HG03175 (cell line): ENCODE measurements at regions not wholly inside any gene's neighbourhood (a gene's known extent, or its start where the extent isn't known, plus 50 kb on each side); places are given as distances from the start of the nearest gene placed in this dataset.

ENCODE experiments used
- ATAC-seq: cut with Tn5 transposase; IDR thresholded peaks from one replicate; pipeline ENCODE4 v1.9.1; 2021; ENCODE audit warnings: mild to moderate bottlenecking, moderate library complexity; ENCODE audit not compliant: unreplicated experiment

GRCh38 chr13:58032676-58033460 lies 401.3 kb downstream of the PCDH17 start:
- ATAC-seq, result no peak

DNA sequence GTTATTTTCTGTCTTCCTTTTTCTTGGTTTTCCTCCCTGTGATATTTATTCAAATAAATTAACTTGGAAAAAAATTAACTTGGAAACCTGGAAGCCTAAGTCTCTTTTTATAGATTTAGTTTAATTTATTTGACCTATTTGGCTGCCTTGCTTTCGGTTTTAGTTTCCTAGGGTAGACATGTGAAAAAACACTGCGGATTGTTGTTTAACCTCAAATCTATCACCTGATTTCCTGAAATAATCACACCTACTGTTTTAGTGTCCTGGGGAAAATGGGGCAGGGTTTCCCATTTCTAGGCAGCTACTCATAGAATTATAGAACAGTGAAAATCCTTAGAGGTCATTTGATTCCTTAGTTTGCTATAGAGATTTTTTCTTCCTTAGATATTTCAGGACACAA lies 412.4 kb downstream of the PCDH17 start:
- ATAC-seq, result no peak

- no peak for ATAC-seq
These were observed 417.1 kb downstream of the PCDH17 start for GRCh38 chr13:58048670-58049069.

GRCh38 chr13:58051396-58051795 lies 419.9 kb downstream of the PCDH17 start:
- ATAC-seq, result no peak

- no peak for ATAC-seq
These were observed 420.3 kb downstream of the PCDH17 start for GRCh38 chr13:58051807-58052375.

- ATAC-seq, result no peak
These were observed 424.9 kb downstream of the PCDH17 start for GRCh38 chr13:58056426-58056825.

GRCh38 chr13:58059624-58060023 lies 428.1 kb downstream of the PCDH17 start:
- ATAC-seq, result no peak

GRCh38 chr13:58080806-58081205 lies 449.3 kb downstream of the PCDH17 start:
- ATAC-seq, result no peak

DNA sequence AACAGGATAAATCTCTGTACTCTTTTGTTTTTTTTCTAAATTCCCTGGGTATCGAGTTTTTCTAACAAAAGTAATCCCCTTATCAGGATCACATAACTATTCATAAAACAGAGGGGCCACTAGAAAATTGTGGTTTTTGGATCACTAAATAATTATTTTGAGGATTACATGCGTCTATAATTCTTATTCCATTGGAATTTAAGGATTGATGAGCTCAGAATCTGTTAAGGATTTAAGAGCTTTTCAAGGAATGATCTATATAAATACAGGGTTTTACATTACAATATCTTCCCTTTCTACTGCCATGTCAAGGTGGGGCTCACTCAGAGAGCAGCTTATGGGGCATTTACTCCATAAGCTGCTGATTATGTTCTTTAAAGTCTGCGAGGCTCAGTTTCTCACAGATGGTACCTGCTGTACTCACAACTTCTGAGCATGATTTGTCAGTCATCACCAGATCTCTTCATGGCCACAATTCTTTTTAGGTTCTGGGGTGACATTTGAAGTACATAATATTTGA lies 449.8 kb downstream of the PCDH17 start:
- no peak for ATAC-seq

DNA sequence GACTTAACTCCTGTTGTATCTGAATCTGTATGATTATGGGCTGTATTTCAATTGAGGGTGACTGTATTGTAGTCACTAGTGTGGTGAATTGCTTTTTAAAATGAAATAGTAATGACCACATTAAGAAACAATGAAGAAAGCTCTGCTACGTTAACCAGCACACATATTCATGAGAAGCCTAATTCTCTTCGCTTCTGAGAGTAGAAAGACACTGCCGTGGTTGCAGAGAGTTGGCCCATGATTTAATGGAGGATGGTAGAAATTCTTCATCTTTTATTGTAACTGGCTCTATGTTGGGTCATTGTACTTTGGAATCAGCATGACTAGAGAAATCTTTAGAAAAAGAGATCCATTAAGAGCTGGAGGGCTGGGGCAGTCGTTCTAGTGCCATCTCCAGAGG lies 451.5 kb downstream of the PCDH17 start:
- no peak for ATAC-seq

GRCh38 chr13:58085274-58085673 lies 453.7 kb downstream of the PCDH17 start:
- ATAC-seq, result no peak

DNA sequence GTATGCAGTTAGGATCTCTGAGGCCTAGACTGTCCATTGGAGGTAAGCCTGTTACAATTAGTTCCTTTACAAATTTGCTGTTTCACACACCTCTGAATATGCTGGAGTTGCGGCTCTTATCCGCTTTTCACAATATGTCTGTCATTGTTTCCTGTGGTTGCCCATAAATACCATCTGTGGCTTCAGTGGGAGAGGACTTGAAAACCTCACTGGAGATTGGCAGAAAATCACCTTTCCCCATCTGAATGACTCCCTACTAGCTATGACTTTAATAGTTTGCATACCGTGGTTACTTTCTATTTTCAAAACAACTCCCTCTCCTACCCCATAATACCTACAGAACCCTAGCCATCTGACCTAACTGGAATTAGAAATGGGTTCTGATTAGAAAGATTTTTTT lies 454.3 kb downstream of the PCDH17 start:
- ATAC-seq, result no peak

DNA sequence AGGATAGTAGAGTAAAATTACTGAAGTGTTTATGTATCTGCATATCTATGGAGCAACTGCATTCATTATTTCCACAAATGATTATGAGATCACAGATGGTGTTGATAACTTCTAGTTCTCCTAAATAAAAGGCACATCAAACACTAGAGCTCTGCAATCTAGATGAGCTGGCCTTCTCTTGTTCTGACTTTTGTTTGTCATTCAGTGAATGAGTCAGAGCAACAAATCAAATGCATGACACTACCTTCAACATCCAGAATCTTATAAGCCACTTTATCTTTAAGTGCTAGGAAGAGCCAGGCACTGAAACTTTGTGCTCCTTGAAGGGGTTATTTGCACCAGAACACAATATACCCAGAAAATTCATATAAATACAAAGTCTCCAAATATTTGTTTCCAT lies 456.0 kb downstream of the PCDH17 start:
- no peak for ATAC-seq

DNA sequence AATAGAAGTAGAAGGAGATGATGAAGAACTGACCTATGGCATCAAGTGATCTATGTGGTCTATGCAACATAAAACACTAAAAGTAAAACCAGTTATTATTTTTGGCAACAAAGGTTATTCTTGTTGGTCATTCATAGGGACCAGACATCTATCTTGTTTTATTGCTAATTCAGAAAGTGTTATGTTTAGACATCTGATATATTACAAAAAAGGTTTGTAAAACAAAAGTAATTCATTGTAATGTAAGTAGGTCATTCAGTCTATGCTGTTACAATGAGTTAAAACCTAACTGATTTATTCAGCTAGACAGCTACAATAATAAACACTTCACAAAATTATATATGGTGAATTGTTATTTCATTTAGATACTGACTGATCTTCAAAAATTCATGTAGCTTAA lies 461.9 kb downstream of the PCDH17 start:
- no peak for ATAC-seq

- no peak for ATAC-seq
These were observed 466.3 kb downstream of the PCDH17 start for GRCh38 chr13:58097831-58098230.

DNA sequence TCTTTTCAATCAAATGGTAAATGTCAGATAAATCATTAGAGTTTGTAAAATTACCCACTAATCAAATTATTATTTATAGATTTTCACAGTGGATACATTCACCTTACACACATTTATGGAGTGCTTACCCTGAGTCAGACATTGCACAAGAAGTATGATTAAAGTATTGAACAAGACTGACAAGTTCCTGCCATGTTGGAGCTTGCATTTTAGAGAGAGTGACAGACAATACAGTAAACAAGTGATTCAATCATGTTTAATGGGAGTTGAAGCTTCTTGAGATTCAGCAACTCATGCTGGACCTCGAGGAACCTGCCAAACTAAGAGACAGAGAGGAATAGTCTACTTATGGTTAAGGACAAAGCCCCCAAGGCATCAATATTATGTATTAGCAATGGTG lies 487.8 kb downstream of the PCDH17 start:
- no peak for ATAC-seq

GRCh38 chr13:58119804-58120203 lies 488.3 kb downstream of the PCDH17 start:
- no peak for ATAC-seq

DNA sequence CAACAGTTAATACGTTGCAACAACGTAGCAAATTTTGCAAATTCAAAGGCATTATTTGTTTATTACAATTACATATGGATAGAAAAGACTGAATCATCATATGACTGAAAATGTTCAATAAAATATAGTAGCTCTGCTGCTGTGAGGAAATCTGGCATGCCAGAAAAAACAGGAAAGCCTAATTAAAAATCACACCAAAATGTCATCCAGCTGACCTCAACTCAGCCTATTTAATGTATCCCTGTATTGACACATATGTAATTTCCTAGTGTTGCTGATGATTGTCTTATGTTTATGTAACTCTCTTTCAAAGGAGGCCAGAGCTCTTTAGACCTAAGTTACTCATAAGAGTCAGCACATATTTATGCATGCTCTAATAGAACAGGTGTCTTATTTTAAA lies 495.0 kb downstream of the PCDH17 start:
- no peak for ATAC-seq

DNA sequence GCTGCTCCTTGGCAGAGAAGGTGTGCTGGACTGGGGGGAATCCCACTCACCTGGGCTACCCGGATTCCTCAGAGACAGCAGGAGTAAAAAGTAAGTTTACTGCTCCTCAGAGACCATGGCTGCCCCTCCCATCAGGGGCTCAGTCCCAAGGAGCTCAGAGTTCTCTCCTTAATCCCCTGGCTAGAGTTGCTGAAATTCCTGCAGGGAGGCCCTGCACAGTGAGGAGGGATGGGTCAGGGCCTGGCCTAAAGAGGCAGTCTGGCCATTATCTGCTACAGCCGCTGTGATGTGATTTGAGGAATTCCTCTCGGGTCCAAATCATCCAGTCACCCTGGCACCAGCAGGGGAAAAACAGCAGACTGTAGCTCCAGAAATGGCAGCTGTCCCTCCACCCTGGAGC lies 502.5 kb downstream of the PCDH17 start:
- no peak for ATAC-seq

DNA sequence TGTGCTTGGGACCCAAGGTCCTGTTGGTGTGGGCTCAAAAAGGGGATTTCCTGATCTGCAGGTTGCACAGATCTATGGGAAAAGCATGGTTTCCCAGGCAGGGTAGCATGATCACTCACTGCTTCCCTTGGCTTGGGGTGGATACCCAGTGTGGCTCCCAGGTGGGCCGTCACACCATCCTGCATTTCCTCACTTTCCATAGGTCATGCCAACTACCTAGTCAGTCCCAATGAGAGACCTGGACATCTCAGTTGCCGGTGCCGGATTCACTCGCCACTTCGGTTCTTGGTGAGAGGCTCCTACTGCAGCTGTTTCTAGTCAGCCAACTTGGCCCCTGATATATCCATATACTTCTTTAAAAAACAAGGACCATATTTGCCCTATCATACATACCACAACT lies 503.0 kb downstream of the PCDH17 start:
- ATAC-seq, result no peak

DNA sequence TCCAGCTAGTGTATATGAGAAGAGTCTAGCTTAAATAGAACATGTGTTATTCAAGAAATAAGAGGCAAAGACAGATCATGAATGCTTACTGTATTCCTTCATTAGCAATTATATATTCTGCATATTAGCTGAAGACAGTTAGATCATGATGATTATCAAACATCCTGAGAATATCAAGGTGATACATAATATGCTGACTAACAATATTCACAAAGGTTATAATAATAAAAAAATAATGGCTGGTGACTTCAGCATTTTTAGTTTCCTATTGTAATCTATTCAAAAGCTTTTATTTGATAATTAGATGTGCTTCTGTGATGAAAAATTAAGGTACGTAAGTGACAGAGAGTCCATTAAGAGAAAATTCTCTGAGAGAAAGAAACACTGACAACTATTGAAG lies 511.4 kb downstream of the PCDH17 start:
- ATAC-seq, result no peak

- no peak for ATAC-seq
These were observed 513.1 kb downstream of the PCDH17 start for GRCh38 chr13:58144616-58145015.

DNA sequence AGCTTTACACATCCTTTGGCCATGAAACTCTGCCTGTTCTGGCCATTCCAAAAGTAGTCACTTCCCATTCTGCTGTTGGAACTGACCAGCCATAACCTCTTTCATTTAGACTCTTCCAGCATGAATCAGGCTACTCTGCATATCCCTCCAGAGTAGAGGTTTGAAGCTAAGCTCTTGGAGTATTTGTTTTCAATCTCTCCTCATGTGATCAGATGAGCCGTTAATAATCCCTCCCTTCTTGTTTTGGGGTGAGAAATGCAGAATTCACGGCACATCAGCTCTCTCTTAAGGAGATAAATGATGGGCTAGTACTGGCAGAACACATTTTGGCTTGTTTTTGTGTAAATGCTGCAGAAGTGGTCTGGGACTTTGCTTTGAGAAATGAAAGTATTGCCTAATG lies 519.9 kb downstream of the PCDH17 start:
- no peak for ATAC-seq
